IMR-90 (cell line): ENCODE measurements at regions not wholly inside any gene's neighbourhood (a gene's known extent, or its start where the extent isn't known, plus 50 kb on each side); places are given as distances from the start of the nearest gene placed in this dataset.

Experiments used
- BHLHE40 ChIP-seq: fragments of 150-350 bp; IDR thresholded peaks from 2 replicates; pipeline ENCODE4 v1.6.1; 2016; ENCODE audit warnings: mild to moderate bottlenecking, low read depth, low read length
- CEBPB ChIP-seq: IDR thresholded peaks from 2 replicates; pipeline ENCODE4 v1.6.1; 2012; ENCODE audit warnings: low read depth, low read length, improper control_type of control experiment
- CHD1 ChIP-seq: IDR thresholded peaks from 2 replicates; pipeline ENCODE4 v1.6.1; 2012; ENCODE audit warnings: low read depth, low read length, improper control_type of control experiment
- CTCF ChIP-seq: conservative IDR thresholded peaks from 2 replicates; pipeline ENCODE4 v1.5.1; 2012; ENCODE audit warnings: mild to moderate bottlenecking, low read depth, low read length, improper control_type of control experiment
- ELK1 ChIP-seq: fragments of 150-350 bp; IDR thresholded peaks from 2 replicates; pipeline ENCODE4 v1.6.1; 2016; ENCODE audit warnings: low read depth, mild to moderate bottlenecking, low read length, moderate library complexity, borderline replicate concordance
- FOS ChIP-seq: fragments of 150-350 bp; IDR thresholded peaks from 2 replicates; pipeline ENCODE4 v1.6.1; 2016; ENCODE audit warnings: low read depth, low read length
- MAFK ChIP-seq: IDR thresholded peaks from 2 replicates; pipeline ENCODE4 v1.6.1; 2012; ENCODE audit warnings: low read depth, low read length, improper control_type of control experiment
- MXI1 ChIP-seq: IDR thresholded peaks from 2 replicates; pipeline ENCODE4 v1.6.1; 2012; ENCODE audit warnings: low read depth, mild to moderate bottlenecking, low read length, moderate library complexity, borderline replicate concordance
- POLR2A ChIP-seq: IDR thresholded peaks from 2 replicates; pipeline ENCODE4 v1.6.1; 2012; ENCODE audit warnings: mild to moderate bottlenecking, low read depth, low read length
- RAD21 ChIP-seq: IDR thresholded peaks from 2 replicates; pipeline ENCODE4 v1.6.1; 2012; ENCODE audit warnings: low read length, improper control_type of control experiment
- RCOR1 ChIP-seq: IDR thresholded peaks from 2 replicates; pipeline ENCODE4 v1.6.1; 2012; ENCODE audit warnings: mild to moderate bottlenecking, low read length, improper control_type of control experiment; ENCODE audit not compliant: insufficient replicate concordance
- RFX5 ChIP-seq: IDR thresholded peaks from 2 replicates; pipeline ENCODE4 v1.8.0; 2012; ENCODE audit warnings: low read depth, mild to moderate bottlenecking, low read length, moderate library complexity
- SMC3 ChIP-seq: fragments of 150-350 bp; IDR thresholded peaks from 2 replicates; pipeline ENCODE4 v1.6.1; 2016; ENCODE audit warnings: low read depth, mild to moderate bottlenecking, antibody characterized with exemption, low read length, moderate library complexity
- USF2 ChIP-seq: fragments of 150-350 bp; IDR thresholded peaks from 2 replicates; pipeline ENCODE4 v1.6.1; 2017; ENCODE audit warnings: mild to moderate bottlenecking, antibody characterized with exemption, low read length, low read depth

GRCh38 chr7:27424749-27425148 lies 182.1 kb downstream of the EVX1 start:
- TF ChIP-seq POLR2A (no peak), CTCF (no peak), MXI1 (no peak), RFX5 (no peak), RAD21 (no peak), CHD1 (no peak), CEBPB (no peak), FOS (no peak), BHLHE40 (no peak), SMC3 (no peak), ELK1 (no peak), MAFK (no peak), USF2 (no peak), RCOR1 (no peak)
